ENCODE measurements at regions not wholly inside any gene's neighbourhood (a gene's known extent, or its start where the extent isn't known, plus 50 kb on each side); places are given as distances from the start of the nearest gene placed in this dataset.

GRCh38 chr7:12131122-12131521 lies 80.0 kb upstream of the TMEM106B start:
- peaks cover 3% of the 10 kb centered on the region for H3K27me3 Mint-ChIP-seq (ENCODE audit: unreplicated experiment)
- H3K36me3 Mint-ChIP-seq (ENCODE audit: unreplicated experiment): no peaks in the 10 kb centered on the region
- no peaks in the 10 kb centered on the region for H3K9me3 Mint-ChIP-seq (ENCODE audit: unreplicated experiment)
- no peak for DNase-seq (ENCODE audit: extremely low spot score, unreplicated experiment)
- no peak overlapping the region for H3K27ac Mint-ChIP-seq (ENCODE audit: unreplicated experiment)
- no peak overlapping the region for H3K4me3 Mint-ChIP-seq (ENCODE audit: unreplicated experiment)
- TF ChIP-seq CTCF (IDR thresholded peaks at IDR 0.05): no peak
- H3K4me1 Mint-ChIP-seq (ENCODE audit: unreplicated experiment): no peaks in the 10 kb centered on the region

- Mint-ChIP-seq H3K36me3 (ENCODE audit: unreplicated experiment) (no peaks in the 10 kb centered on the region), H3K27me3 (ENCODE audit: unreplicated experiment) (peaks cover 2% of the 10 kb centered on the region), H3K4me1 (ENCODE audit: unreplicated experiment) (no peaks in the 10 kb centered on the region), H3K9me3 (ENCODE audit: unreplicated experiment) (no peaks in the 10 kb centered on the region), H3K4me3 (ENCODE audit: unreplicated experiment) (no peak overlapping the region), H3K27ac (ENCODE audit: unreplicated experiment) (no peak overlapping the region)
- DNase-seq (ENCODE audit: extremely low spot score, unreplicated experiment): no peak
- TF ChIP-seq CTCF (IDR thresholded peaks at IDR 0.05): no peak
These were observed 77.2 kb upstream of the TMEM106B start for GRCh38 chr7:12133865-12134264.

- no peak for DNase-seq (ENCODE audit: extremely low spot score, unreplicated experiment)
- Mint-ChIP-seq H3K4me3 (ENCODE audit: unreplicated experiment) (no peak overlapping the region), H3K27me3 (ENCODE audit: unreplicated experiment) (peaks cover 2% of the 10 kb centered on the region), H3K4me1 (ENCODE audit: unreplicated experiment) (no peaks in the 10 kb centered on the region), H3K36me3 (ENCODE audit: unreplicated experiment) (no peaks in the 10 kb centered on the region), H3K9me3 (ENCODE audit: unreplicated experiment) (no peaks in the 10 kb centered on the region), H3K27ac (ENCODE audit: unreplicated experiment) (no peak overlapping the region)
- TF ChIP-seq CTCF (IDR thresholded peaks at IDR 0.05): no peak
These were observed 74.6 kb upstream of the TMEM106B start for GRCh38 chr7:12136523-12136922.

GRCh38 chr7:12137283-12137682 lies 73.8 kb upstream of the TMEM106B start:
- Mint-ChIP-seq H3K9me3 (ENCODE audit: unreplicated experiment) (peaks cover 4% of the 10 kb centered on the region), H3K36me3 (ENCODE audit: unreplicated experiment) (no peaks in the 10 kb centered on the region), H3K4me1 (ENCODE audit: unreplicated experiment) (no peaks in the 10 kb centered on the region), H3K4me3 (ENCODE audit: unreplicated experiment) (no peak overlapping the region), H3K27me3 (ENCODE audit: unreplicated experiment) (peaks cover 2% of the 10 kb centered on the region), H3K27ac (ENCODE audit: unreplicated experiment) (no peak overlapping the region)
- DNase-seq (ENCODE audit: extremely low spot score, unreplicated experiment): no peak
- no peak for TF ChIP-seq CTCF (IDR thresholded peaks at IDR 0.05)

GRCh38 chr7:12138421-12138820 lies 72.7 kb upstream of the TMEM106B start:
- no peaks in the 10 kb centered on the region for H3K36me3 Mint-ChIP-seq (ENCODE audit: unreplicated experiment)
- no peaks in the 10 kb centered on the region for H3K4me1 Mint-ChIP-seq (ENCODE audit: unreplicated experiment)
- no peak overlapping the region for H3K27ac Mint-ChIP-seq (ENCODE audit: unreplicated experiment)
- peaks cover 4% of the 10 kb centered on the region for H3K9me3 Mint-ChIP-seq (ENCODE audit: unreplicated experiment)
- TF ChIP-seq CTCF (IDR thresholded peaks at IDR 0.05): no peak
- no peak overlapping the region for H3K4me3 Mint-ChIP-seq (ENCODE audit: unreplicated experiment)
- no peak for DNase-seq (ENCODE audit: extremely low spot score, unreplicated experiment)
- H3K27me3 Mint-ChIP-seq (ENCODE audit: unreplicated experiment): peaks cover 2% of the 10 kb centered on the region
